Type B pancreatic cell (in vitro differentiated cells): ENCODE measurements at regions not wholly inside any gene's neighbourhood (a gene's known extent, or its start where the extent isn't known, plus 50 kb on each side); places are given as distances from the start of the nearest gene placed in this dataset.

ENCODE experiments used
- DNase-seq: peaks from one replicate; pipeline ENCODE4 v3.0.0; 2021; ENCODE audit warnings: mixed read lengths; ENCODE audit not compliant: unreplicated experiment; ENCODE audit errors: extremely low spot score
- H3K27ac Mint-ChIP-seq: 2 replicates; pipeline ENCODE4 v1.8.0; 2021; ENCODE audit warnings: mild to moderate bottlenecking, mixed read lengths
- H3K27me3 Mint-ChIP-seq: 2 replicates; pipeline ENCODE4 v1.8.0; 2021; ENCODE audit warnings: mixed read lengths
- H3K36me3 Mint-ChIP-seq: 2 replicates; pipeline ENCODE4 v1.8.0; 2021; ENCODE audit warnings: mixed read lengths
- H3K4me1 Mint-ChIP-seq: one replicate; pipeline ENCODE4 v1.8.0; 2021; ENCODE audit warnings: mixed read lengths; ENCODE audit not compliant: unreplicated experiment
- H3K4me3 Mint-ChIP-seq: 2 replicates; pipeline ENCODE4 v1.8.0; 2021; ENCODE audit warnings: mild to moderate bottlenecking, mixed read lengths
- H3K9me3 Mint-ChIP-seq: 2 replicates; pipeline ENCODE4 v1.8.0; 2021; ENCODE audit warnings: mixed read lengths
- TF ChIP-seq, protein P1 (sequence below): fragments of 200-600 bp; sonication (generic); conservative IDR thresholded peaks from 2 replicates; pipeline ENCODE4 v1.5.0; 2021; ENCODE audit warnings: antibody characterized with exemption, mild to moderate bottlenecking

GRCh38 chr14:61876362-61877034, 114.3 kb downstream of the SNAPC1 start:
- Mint-ChIP-seq H3K27ac (no peak overlapping the region), H3K9me3 (no peaks in the 10 kb centered on the region), H3K36me3 (no peaks in the 10 kb centered on the region), H3K27me3 (no peaks in the 10 kb centered on the region), H3K4me3 (peak overlapping the region; percentile 21), H3K4me1 (peaks cover 7% of the 10 kb centered on the region)
- no peak for DNase-seq
- TF ChIP-seq, protein P1, sequence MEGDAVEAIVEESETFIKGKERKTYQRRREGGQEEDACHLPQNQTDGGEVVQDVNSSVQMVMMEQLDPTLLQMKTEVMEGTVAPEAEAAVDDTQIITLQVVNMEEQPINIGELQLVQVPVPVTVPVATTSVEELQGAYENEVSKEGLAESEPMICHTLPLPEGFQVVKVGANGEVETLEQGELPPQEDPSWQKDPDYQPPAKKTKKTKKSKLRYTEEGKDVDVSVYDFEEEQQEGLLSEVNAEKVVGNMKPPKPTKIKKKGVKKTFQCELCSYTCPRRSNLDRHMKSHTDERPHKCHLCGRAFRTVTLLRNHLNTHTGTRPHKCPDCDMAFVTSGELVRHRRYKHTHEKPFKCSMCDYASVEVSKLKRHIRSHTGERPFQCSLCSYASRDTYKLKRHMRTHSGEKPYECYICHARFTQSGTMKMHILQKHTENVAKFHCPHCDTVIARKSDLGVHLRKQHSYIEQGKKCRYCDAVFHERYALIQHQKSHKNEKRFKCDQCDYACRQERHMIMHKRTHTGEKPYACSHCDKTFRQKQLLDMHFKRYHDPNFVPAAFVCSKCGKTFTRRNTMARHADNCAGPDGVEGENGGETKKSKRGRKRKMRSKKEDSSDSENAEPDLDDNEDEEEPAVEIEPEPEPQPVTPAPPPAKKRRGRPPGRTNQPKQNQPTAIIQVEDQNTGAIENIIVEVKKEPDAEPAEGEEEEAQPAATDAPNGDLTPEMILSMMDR = no peak

DNA sequence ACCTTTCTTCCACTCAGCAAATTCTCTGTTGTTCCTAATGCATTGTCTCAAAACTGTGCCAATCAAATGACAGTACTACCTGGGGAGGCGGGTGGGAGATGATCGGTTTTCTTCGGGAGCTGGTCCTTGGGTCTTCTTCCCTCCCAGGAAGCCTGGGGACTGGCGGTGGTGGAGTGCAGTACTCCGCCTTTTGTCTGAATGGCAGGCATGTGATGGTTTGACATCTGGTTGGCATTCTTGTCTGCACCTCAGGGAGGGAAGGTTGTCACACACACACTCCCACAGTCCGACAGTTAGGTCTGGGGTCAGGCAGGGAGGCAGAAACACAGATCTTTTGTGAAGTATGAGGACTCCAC, 114.8 kb downstream of the SNAPC1 start:
- Mint-ChIP-seq H3K9me3 (no peaks in the 10 kb centered on the region), H3K36me3 (no peaks in the 10 kb centered on the region), H3K27ac (no peak overlapping the region), H3K4me3 (no peak overlapping the region), H3K4me1 (peaks cover 7% of the 10 kb centered on the region), H3K27me3 (no peaks in the 10 kb centered on the region)
- no peak for DNase-seq
- TF ChIP-seq, protein P1 = no peak

- TF ChIP-seq, protein P1 = no peak
- Mint-ChIP-seq H3K27ac (no peak overlapping the region), H3K36me3 (no peaks in the 10 kb centered on the region), H3K27me3 (no peaks in the 10 kb centered on the region), H3K9me3 (no peaks in the 10 kb centered on the region), H3K4me1 (peaks cover 7% of the 10 kb centered on the region), H3K4me3 (no peak overlapping the region)
- DNase-seq = no peak
These were observed 115.5 kb downstream of the SNAPC1 start for GRCh38 chr14:61877768-61878167.

DNA sequence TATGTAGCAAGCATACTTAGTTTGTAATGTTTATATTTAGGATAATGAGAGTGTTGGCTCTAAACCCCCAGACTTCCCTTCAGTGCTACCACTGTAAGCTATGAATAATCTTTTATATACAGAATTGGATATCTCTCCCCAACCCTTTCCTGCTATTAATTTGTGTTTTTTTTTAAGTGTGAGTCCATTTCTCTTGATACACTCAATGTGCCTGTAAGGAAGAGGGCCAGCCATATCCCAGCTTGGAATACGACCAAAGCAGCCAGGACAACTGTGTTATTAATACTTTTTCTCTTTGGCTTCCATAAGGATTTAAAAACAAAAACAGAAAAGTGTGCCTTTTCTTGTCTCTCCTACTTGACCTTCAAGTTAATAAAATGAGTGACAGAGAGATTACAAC, 116.7 kb downstream of the SNAPC1 start:
- no peak overlapping the region for H3K27ac Mint-ChIP-seq

GRCh38 chr14:61881046-61881445, 118.8 kb downstream of the SNAPC1 start:
- no peak overlapping the region for H3K27ac Mint-ChIP-seq
- H3K27me3 Mint-ChIP-seq = no peaks in the 10 kb centered on the region

More for the DNA sequence above, 116.7 kb downstream of the SNAPC1 start:
- TF ChIP-seq, protein P1 = no peak
- H3K36me3 Mint-ChIP-seq = no peaks in the 10 kb centered on the region
- no peak for DNase-seq
- H3K4me1 Mint-ChIP-seq = peaks cover 7% of the 10 kb centered on the region
- peaks cover 5% of the 10 kb centered on the region for H3K9me3 Mint-ChIP-seq
- no peaks in the 10 kb centered on the region for H3K27me3 Mint-ChIP-seq
- no peak overlapping the region for H3K4me3 Mint-ChIP-seq

More at GRCh38 chr14:61881046-61881445, 118.8 kb downstream of the SNAPC1 start:
- Mint-ChIP-seq H3K9me3 (peaks cover 5% of the 10 kb centered on the region), H3K36me3 (no peaks in the 10 kb centered on the region), H3K4me1 (peaks cover 7% of the 10 kb centered on the region), H3K4me3 (no peak overlapping the region)
- DNase-seq = no peak
- TF ChIP-seq, protein P1 = no peak
